H9 (cell line): ENCODE measurements at regions not wholly inside any gene's neighbourhood (a gene's known extent, or its start where the extent isn't known, plus 50 kb on each side); places are given as distances from the start of the nearest gene placed in this dataset.

ENCODE experiments used
- DNase-seq: peaks from one replicate; pipeline ENCODE4 v3.0.0-alpha.2; 2017
- H2AFZ ChIP-seq: one replicate; pipeline ENCODE4 v1.6.1; 2013; ENCODE audit warnings: mild to moderate bottlenecking, low read length, control low read depth, moderate library complexity
- H2AK5ac ChIP-seq: 2 replicates; pipeline ENCODE4 v1.6.1; 2013; ENCODE audit warnings: low read length, control low read depth, mixed read lengths; ENCODE audit not compliant: insufficient read length
- H2BK120ac ChIP-seq: one replicate; pipeline ENCODE4 v1.6.1; 2013; ENCODE audit warnings: low read depth, mild to moderate bottlenecking, low read length, control low read depth, inconsistent platforms; ENCODE audit not compliant: poor library complexity, severe bottlenecking
- H2BK12ac ChIP-seq: 2 replicates; pipeline ENCODE4 v1.6.1; 2013; ENCODE audit warnings: low read length, control low read depth, mixed read lengths, low read depth; ENCODE audit not compliant: insufficient read length
- H2BK15ac ChIP-seq: 2 replicates; pipeline ENCODE4 v1.6.1; 2013; ENCODE audit warnings: low read depth, low read length, control low read depth
- H2BK20ac ChIP-seq: one replicate; pipeline ENCODE4 v1.6.1; 2013; ENCODE audit warnings: low read depth, mild to moderate bottlenecking, low read length, control low read depth, inconsistent platforms; ENCODE audit not compliant: poor library complexity, severe bottlenecking
- H2BK5ac ChIP-seq: 2 replicates; pipeline ENCODE4 v1.6.1; 2013; ENCODE audit warnings: low read length, control low read depth, mixed read lengths; ENCODE audit not compliant: insufficient read length
- H3K14ac ChIP-seq: 2 replicates; pipeline ENCODE4 v1.6.1; 2013; ENCODE audit warnings: low read length, control low read depth; ENCODE audit not compliant: insufficient read depth
- H3K18ac ChIP-seq: 2 replicates; pipeline ENCODE4 v1.6.1; 2013; ENCODE audit warnings: low read depth, mild to moderate bottlenecking, mixed read lengths, low read length, control low read depth; ENCODE audit not compliant: insufficient read length
- H3K23ac ChIP-seq: 2 replicates; pipeline ENCODE4 v1.6.1; 2013; ENCODE audit warnings: low read length, control low read depth, mixed read lengths, low read depth; ENCODE audit not compliant: insufficient read length
- H3K23me2 ChIP-seq: 2 replicates; pipeline ENCODE4 v1.6.1; 2013; ENCODE audit warnings: low read depth, mild to moderate bottlenecking, mixed read lengths, low read length, control low read depth; ENCODE audit not compliant: insufficient read length, poor library complexity, severe bottlenecking
- H3K27ac ChIP-seq: 2 replicates; pipeline ENCODE4 v1.5.1; 2013; ENCODE audit warnings: low read length, control low read depth, mixed read lengths, low read depth; ENCODE audit not compliant: insufficient read length
- H3K27me3 ChIP-seq: 2 replicates; pipeline ENCODE4 v1.6.1; 2013; ENCODE audit warnings: low read length, control low read depth, inconsistent platforms; ENCODE audit not compliant: insufficient read depth
- H3K4ac ChIP-seq: 2 replicates; pipeline ENCODE4 v1.6.1; 2013; ENCODE audit warnings: low read depth, mild to moderate bottlenecking, control low read depth, inconsistent platforms, low read length, moderate library complexity
- H3K4me1 ChIP-seq: 2 replicates; pipeline ENCODE4 v1.6.1; 2013; ENCODE audit warnings: low read length, control low read depth, inconsistent platforms; ENCODE audit not compliant: insufficient read depth
- H3K4me2 ChIP-seq: 2 replicates; pipeline ENCODE4 v1.6.1; 2013; ENCODE audit warnings: low read length, control low read depth, mixed read lengths; ENCODE audit not compliant: insufficient read length, insufficient read depth
- H3K56ac ChIP-seq: 2 replicates; pipeline ENCODE4 v1.6.1; 2013; ENCODE audit warnings: low read depth, mild to moderate bottlenecking, mixed read lengths, low read length, control low read depth; ENCODE audit not compliant: insufficient read length
- H3K79me1 ChIP-seq: 2 replicates; pipeline ENCODE4 v1.6.1; 2013; ENCODE audit warnings: low read depth, mild to moderate bottlenecking, moderate library complexity, low read length, control low read depth, inconsistent platforms; ENCODE audit not compliant: insufficient read depth, poor library complexity, severe bottlenecking
- H3K79me2 ChIP-seq: 2 replicates; pipeline ENCODE4 v1.6.1; 2013; ENCODE audit warnings: low read length, control low read depth, inconsistent platforms; ENCODE audit not compliant: insufficient read depth
- H3K9ac ChIP-seq: 2 replicates; pipeline ENCODE4 v1.6.1; 2013; ENCODE audit warnings: low read length, control low read depth, mixed read lengths; ENCODE audit not compliant: insufficient read length; ENCODE audit errors: extremely low read depth
- H3K9me3 ChIP-seq: one replicate; pipeline ENCODE4 v1.6.1; 2013; ENCODE audit warnings: low read depth, low read length, inconsistent platforms; ENCODE audit not compliant: control insufficient read depth
- H3T11ph ChIP-seq: one replicate; pipeline ENCODE4 v1.6.1; 2013; ENCODE audit warnings: mild to moderate bottlenecking, low read length, control low read depth, inconsistent platforms
- H4K20me1 ChIP-seq: one replicate; pipeline ENCODE4 v1.6.1; 2013; ENCODE audit not compliant: control insufficient read depth, insufficient read length, insufficient read depth
- H4K5ac ChIP-seq: 2 replicates; pipeline ENCODE4 v1.6.1; 2013; ENCODE audit warnings: low read depth, mild to moderate bottlenecking, mixed read lengths, low read length, control low read depth; ENCODE audit not compliant: insufficient read length
- H4K8ac ChIP-seq: replicated peaks from 2 replicates; pipeline ENCODE4 v1.6.1; 2013; ENCODE audit warnings: low read length, control low read depth, mixed read lengths, low read depth; ENCODE audit not compliant: insufficient read length
- H4K91ac ChIP-seq: 2 replicates; pipeline ENCODE4 v1.6.1; 2013; ENCODE audit warnings: low read depth, mild to moderate bottlenecking, moderate library complexity, mixed read lengths, low read length, control low read depth; ENCODE audit not compliant: insufficient read length
- H3K27ac Mint-ChIP-seq, 3 experiments: 2 replicates in 2 of 3; 3 replicates in 1 of 3; pipeline ENCODE4 v1.8.0; 2020 to 2021; ENCODE audit warnings: mixed read lengths in 3 of 3, mild to moderate bottlenecking in 1 of 3, moderate library complexity in 1 of 3
- H3K27me3 Mint-ChIP-seq: 2 replicates; pipeline ENCODE4 v1.8.0; 2021; ENCODE audit warnings: low read depth, mild to moderate bottlenecking, moderate library complexity, mixed read lengths
- H3K36me3 Mint-ChIP-seq, 3 experiments: 2 replicates in 2 of 3; 3 replicates in 1 of 3; pipeline ENCODE4 v1.8.0; 2020 to 2021; ENCODE audit warnings: low read depth in 3 of 3, mixed read lengths in 3 of 3; ENCODE audit not compliant: insufficient read depth in 1 of 3
- H3K4me1 Mint-ChIP-seq, 2 experiments: 2 replicates each; pipeline ENCODE4 v1.8.0; 2020; ENCODE audit warnings: mixed read lengths in 2 of 2
- H3K4me3 Mint-ChIP-seq, 2 experiments: 2 replicates in 1 of 2; 3 replicates in 1 of 2; pipeline ENCODE4 v1.8.0; 2020 to 2021; ENCODE audit warnings: mild to moderate bottlenecking in 2 of 2, mixed read lengths in 2 of 2, moderate library complexity in 1 of 2
- H3K9me3 Mint-ChIP-seq, 2 experiments: 2 replicates in 1 of 2; 3 replicates in 1 of 2; pipeline ENCODE4 v1.8.0; 2020; ENCODE audit warnings: mild to moderate bottlenecking in 2 of 2, mixed read lengths in 2 of 2, moderate library complexity in 1 of 2
- CTCF ChIP-seq: fragments of 200-600 bp; sonication (generic); conservative IDR thresholded peaks from 3 replicates; pipeline ENCODE4 v1.8.0; 2021; ENCODE audit warnings: antibody characterized with exemption, mild to moderate bottlenecking
- WGBS: extraction: QIAGEN DNeasy Blood & Tissue Kit; methylation state at CpG from one replicate; pipeline ENCODE4 v1.1.7; 2013; ENCODE audit warnings: missing lambda C conversion rate, low lambda C conversion rate, mixed read lengths; ENCODE audit not compliant: insufficient read length; ENCODE audit errors: extremely low coverage; 5-methylcytosine and 5-hydroxymethylcytosine counted together

GRCh38 chr16:54630284-54630967, 300.2 kb upstream of the IRX5 start:
- Histone ChIP-seq H2BK15ac (no peak overlapping the region), H2AK5ac (no peak overlapping the region), H3K79me1 (no peaks in the 10 kb centered on the region), H3K4me1 (no peaks in the 10 kb centered on the region), H3K4ac (no peak overlapping the region), H3K56ac (no peak overlapping the region), H4K20me1 (no peaks in the 10 kb centered on the region), H2BK12ac (no peak overlapping the region), H3K79me2 (no peaks in the 10 kb centered on the region), H3K14ac (no peak overlapping the region), H3K23me2 (no peaks in the 10 kb centered on the region), H2BK5ac (no peak overlapping the region), H3K23ac (no peak overlapping the region), H3K27me3 (no peaks in the 10 kb centered on the region), H3T11ph (no peak overlapping the region), H3K27ac (no peak overlapping the region), H3K4me2 (no peak overlapping the region), H4K91ac (no peak overlapping the region), H4K5ac (no peak overlapping the region), H3K18ac (no peak overlapping the region), H3K9ac (no peak overlapping the region), H2AFZ (no peak overlapping the region), H2BK20ac (no peak overlapping the region), H3K9me3 (no peaks in the 10 kb centered on the region), H2BK120ac (no peak overlapping the region), H4K8ac (no peak overlapping the region)
- Mint-ChIP-seq H3K9me3 (no peaks in the 10 kb centered on the region), H3K4me3 (no peak overlapping the region), H3K27ac (no peak overlapping the region), H3K36me3 (no peaks in the 10 kb centered on the region), H3K27me3 (peaks cover 6% of the 10 kb centered on the region; the same call in 1 of the 2 replicates), H3K4me1 (peaks cover 6 to 17% of the 10 kb centered on the region in 2 experiments; a peak in 3 of 4 replicates)
- no CpG with 5 or more reads among the region's 4 CpGs for WGBS
- DNase-seq: no peak
- TF ChIP-seq CTCF: no peak
